Activated CD8-positive, alpha-beta memory T cell treated with anti-CD3 and anti-CD28 coated beads for 36 hours (primary cell): ENCODE measurements at regions not wholly inside any gene's neighbourhood (a gene's known extent, or its start where the extent isn't known, plus 50 kb on each side); places are given as distances from the start of the nearest gene placed in this dataset.

ENCODE experiments used
- CTCF ChIA-PET: fragments of 350-600 bp; sonication (Branson Sonifier 250); formaldehyde crosslinking; loops from one replicate; lab custom pipeline; 2021; ENCODE audit warnings: antibody characterized with exemption; lab: Charles Lee
- POLR2A ChIA-PET: fragments of 350-600 bp; sonication (Branson Sonifier 250); formaldehyde crosslinking; loops from one replicate; lab custom pipeline; 2021; ENCODE audit warnings: antibody characterized with exemption; lab: Charles Lee

- POLR2A ChIA-PET: no interaction called here
- CTCF ChIA-PET: no interaction called here
These were observed 274.5 kb downstream of the LMO7 start for GRCh38 chr13:75910591-75910990.
